ENCODE measurements at regions not wholly inside any gene's neighbourhood (a gene's known extent, or its start where the extent isn't known, plus 50 kb on each side); places are given as distances from the start of the nearest gene placed in this dataset.

GRCh38 chr7:124692425-124692824 is 73.2 kb downstream of the GPR37 start:
- DNase-seq (peak; percentile 34 to 91 (median 83)), ATAC-seq (ENCODE audit: insufficient read depth, low FRiP score) (no peak)
- H3K36me3 ChIP-seq (ENCODE audit: control insufficient read depth in 4 of 4, insufficient read depth in 4 of 4, low read length in 4 of 4) = no peaks in the 10 kb centered on the region
- H3K27me3 ChIP-seq (ENCODE audit: control insufficient read depth in 3 of 3, insufficient read depth in 3 of 3, low read length in 2 of 3) = no peaks in the 10 kb centered on the region
- no peak overlapping the region for H3K27ac ChIP-seq (ENCODE audit: low read depth in 1 of 2, low read length in 1 of 2)
- no peak overlapping the region for H3K9ac ChIP-seq (ENCODE audit: insufficient read depth in 1 of 2, low read length in 2 of 2)
- no peak for TF ChIP-seq CTCF (IDR thresholded peaks at IDR 0.05; ENCODE audit: control extremely low read depth, extremely low read depth)
- no peaks in the 10 kb centered on the region for H3K9me3 ChIP-seq (ENCODE audit: control insufficient read depth in 4 of 4, insufficient read depth in 3 of 4, low read length in 3 of 4)
- H3K4me3 ChIP-seq = no peak overlapping the region
- 78 to 80% methylated on average over 1 of the region's 1 CpG for WGBS, 2 donors
- H3K4me1 ChIP-seq (ENCODE audit: control insufficient read depth in 5 of 5, insufficient read depth in 5 of 5, low read length in 5 of 5) = peaks cover 0 to 17% (median under 1%) of the 10 kb centered on the region in 5 donors

- H3K27ac ChIP-seq (ENCODE audit: low read depth in 1 of 2, low read length in 1 of 2) = no peak overlapping the region
- H3K4me3 ChIP-seq = no peak overlapping the region
- H3K4me1 ChIP-seq (ENCODE audit: control insufficient read depth in 5 of 5, insufficient read depth in 5 of 5, low read length in 5 of 5) = peaks cover 0 to 11% (median 1%) of the 10 kb centered on the region in 5 donors
- H3K9me3 ChIP-seq (ENCODE audit: control insufficient read depth in 4 of 4, insufficient read depth in 3 of 4, low read length in 3 of 4) = no peaks in the 10 kb centered on the region
- ATAC-seq (ENCODE audit: insufficient read depth, low FRiP score) = no peak
- no peak overlapping the region for H3K9ac ChIP-seq (ENCODE audit: insufficient read depth in 1 of 2, low read length in 2 of 2)
- no peak for TF ChIP-seq CTCF (IDR thresholded peaks at IDR 0.05; ENCODE audit: control extremely low read depth, extremely low read depth)
- no peaks in the 10 kb centered on the region for H3K27me3 ChIP-seq (ENCODE audit: control insufficient read depth in 3 of 3, insufficient read depth in 3 of 3, low read length in 2 of 3)
- H3K36me3 ChIP-seq (ENCODE audit: control insufficient read depth in 4 of 4, insufficient read depth in 4 of 4, low read length in 4 of 4) = no peaks in the 10 kb centered on the region
- no peak for DNase-seq
These were observed 74.8 kb downstream of the GPR37 start for GRCh38 chr7:124690840-124691239.

- Histone ChIP-seq H3K9ac (ENCODE audit: insufficient read depth in 1 of 2, low read length in 2 of 2) (no peak overlapping the region), H3K27me3 (ENCODE audit: control insufficient read depth in 3 of 3, insufficient read depth in 3 of 3, low read length in 2 of 3) (no peaks in the 10 kb centered on the region), H3K4me1 (ENCODE audit: control insufficient read depth in 5 of 5, insufficient read depth in 5 of 5, low read length in 5 of 5) (peaks cover 0 to 9% (median 1%) of the 10 kb centered on the region in 5 donors), H3K4me3 (no peak overlapping the region), H3K36me3 (ENCODE audit: control insufficient read depth in 4 of 4, insufficient read depth in 4 of 4, low read length in 4 of 4) (no peaks in the 10 kb centered on the region), H3K27ac (ENCODE audit: low read depth in 1 of 2, low read length in 1 of 2) (no peak overlapping the region), H3K9me3 (ENCODE audit: control insufficient read depth in 4 of 4, insufficient read depth in 3 of 4, low read length in 3 of 4) (no peaks in the 10 kb centered on the region)
- DNase-seq (no peak), ATAC-seq (ENCODE audit: insufficient read depth, low FRiP score) (no peak)
- no peak for TF ChIP-seq CTCF (IDR thresholded peaks at IDR 0.05; ENCODE audit: control extremely low read depth, extremely low read depth)
- 85 to 89% methylated on average over 1 of the region's 1 CpG for WGBS, 2 donors
These were observed 75.7 kb downstream of the GPR37 start for GRCh38 chr7:124689931-124690330.

- H3K4me3 ChIP-seq = no peak overlapping the region
- ATAC-seq (ENCODE audit: insufficient read depth, low FRiP score) (no peak), DNase-seq (no peak)
- H3K36me3 ChIP-seq (ENCODE audit: control insufficient read depth in 4 of 4, insufficient read depth in 4 of 4, low read length in 4 of 4) = no peaks in the 10 kb centered on the region
- peaks cover 0 to 9% (median 1%) of the 10 kb centered on the region in 5 donors for H3K4me1 ChIP-seq (ENCODE audit: control insufficient read depth in 5 of 5, insufficient read depth in 5 of 5, low read length in 5 of 5)
- no peak overlapping the region for H3K27ac ChIP-seq (ENCODE audit: low read depth in 1 of 2, low read length in 1 of 2)
- TF ChIP-seq CTCF (IDR thresholded peaks at IDR 0.05; ENCODE audit: control extremely low read depth, extremely low read depth) = no peak
- H3K27me3 ChIP-seq (ENCODE audit: control insufficient read depth in 3 of 3, insufficient read depth in 3 of 3, low read length in 2 of 3) = no peaks in the 10 kb centered on the region
- no peak overlapping the region for H3K9ac ChIP-seq (ENCODE audit: insufficient read depth in 1 of 2, low read length in 2 of 2)
- WGBS, 2 donors = 63 to 69% methylated on average over 2 of the region's 2 CpGs
- H3K9me3 ChIP-seq (ENCODE audit: control insufficient read depth in 4 of 4, insufficient read depth in 3 of 4, low read length in 3 of 4) = no peaks in the 10 kb centered on the region
These were observed 76.1 kb downstream of the GPR37 start for GRCh38 chr7:124689523-124689922.
